GM21515 (cell line): ENCODE measurements at regions not wholly inside any gene's neighbourhood (a gene's known extent, or its start where the extent isn't known, plus 50 kb on each side); places are given as distances from the start of the nearest gene placed in this dataset.
"Not testable (repeated sequence)": the region's sequence is repeated elsewhere in the genome, so short reads cannot be mapped to it uniquely, and the experiment has no call there.

ENCODE experiments used
- ATAC-seq: cut with Tn5 transposase; IDR thresholded peaks from one replicate; pipeline ENCODE4 v1.9.1; 2021; ENCODE audit not compliant: unreplicated experiment

- no peak for ATAC-seq
Measured at GRCh38 chr7:24428676-24429075, 144.6 kb upstream of the PALS2 start.

GRCh38 chr7:24432677-24433076, 140.6 kb upstream of the PALS2 start:
- no peak for ATAC-seq

- ATAC-seq, result no peak
Measured at GRCh38 chr7:24434972-24435371, 138.3 kb upstream of the PALS2 start.

- no peak for ATAC-seq
Measured at GRCh38 chr7:24436131-24436920, 136.9 kb upstream of the PALS2 start.

GRCh38 chr7:24438232-24438631, 135.0 kb upstream of the PALS2 start:
- no peak for ATAC-seq

DNA sequence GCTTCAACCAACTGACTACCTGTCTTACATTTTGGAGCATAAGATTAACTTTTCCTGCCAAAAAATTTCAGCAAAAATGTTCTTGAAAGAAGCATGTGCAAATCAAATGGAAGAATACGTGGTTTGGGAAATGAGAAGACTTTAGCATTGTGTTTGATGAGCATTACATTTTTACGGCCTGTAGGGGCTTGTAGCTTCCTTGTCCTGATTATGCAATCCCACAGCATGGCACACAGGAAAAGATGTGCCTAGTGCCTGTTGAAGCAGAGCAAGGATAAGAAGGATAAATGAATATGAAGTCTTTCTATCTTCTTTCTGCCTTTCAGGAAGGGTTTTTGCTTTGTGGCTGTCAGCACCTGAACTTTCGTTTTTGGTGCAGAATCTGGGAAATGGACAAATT, 134.1 kb upstream of the PALS2 start:
- not testable (repeated sequence) for ATAC-seq

GRCh38 chr7:24440892-24441291, 132.4 kb upstream of the PALS2 start:
- no peak for ATAC-seq

GRCh38 chr7:24441314-24442027, 131.8 kb upstream of the PALS2 start:
- peak; percentile 68 for ATAC-seq

- ATAC-seq, result peak; percentile 19
Measured at GRCh38 chr7:24442170-24442777, 131.0 kb upstream of the PALS2 start.

- no peak for ATAC-seq
Measured at GRCh38 chr7:24444666-24445440, 128.4 kb upstream of the PALS2 start.

GRCh38 chr7:24448038-24448437, 125.2 kb upstream of the PALS2 start:
- no peak for ATAC-seq

- not testable (repeated sequence) for ATAC-seq
Measured at GRCh38 chr7:24449416-24449815, 123.8 kb upstream of the PALS2 start.

- ATAC-seq, result peak; percentile 72
Measured at GRCh38 chr7:24455813-24456525, 117.3 kb upstream of the PALS2 start.

DNA sequence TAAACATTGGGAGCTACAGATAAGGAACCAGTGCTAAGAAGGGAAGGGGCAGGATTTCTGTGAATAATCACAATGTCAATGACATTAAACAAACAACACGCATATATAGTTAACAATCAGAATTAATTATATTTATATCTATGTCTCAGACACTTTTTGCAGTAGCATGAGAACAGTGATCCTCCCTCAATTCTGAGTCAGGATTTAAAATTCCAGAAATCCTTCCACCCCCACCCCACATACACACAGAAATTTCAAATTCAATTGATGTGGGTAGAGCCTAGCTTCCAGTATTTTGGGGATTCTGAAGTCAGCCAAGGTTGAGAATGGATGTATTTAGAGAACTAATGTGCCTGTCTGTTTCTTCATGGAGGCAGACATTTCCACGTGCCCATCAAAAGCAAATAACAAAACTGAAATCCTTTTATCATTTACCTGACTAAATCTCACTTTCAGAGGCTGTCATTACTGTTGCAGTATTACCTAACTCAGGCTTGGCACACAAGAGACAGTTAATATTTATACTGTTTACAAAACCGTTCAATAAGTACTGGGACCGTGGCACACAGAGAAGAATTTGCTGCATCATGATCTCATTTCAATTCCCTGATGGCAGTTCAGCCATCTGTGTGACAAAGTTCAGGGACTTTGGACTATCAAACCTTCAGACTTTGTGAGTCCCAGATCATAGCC, 116.6 kb upstream of the PALS2 start:
- no peak for ATAC-seq

DNA sequence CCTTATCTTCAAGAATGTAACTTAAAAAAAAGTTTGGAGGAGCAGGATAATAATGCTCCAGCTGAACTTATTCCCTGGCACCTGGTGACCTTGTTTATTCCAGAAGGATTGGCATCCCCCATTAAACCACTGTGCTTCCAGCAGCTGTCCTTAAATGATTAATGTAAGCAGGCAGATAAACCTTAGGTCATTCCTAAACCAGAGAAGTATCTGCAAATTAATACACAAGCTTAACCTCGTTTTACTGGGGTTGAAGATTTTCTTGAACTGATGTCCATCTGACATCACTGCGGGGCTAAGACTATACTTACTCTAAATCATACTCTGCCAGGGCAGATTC, 116.1 kb upstream of the PALS2 start:
- no peak for ATAC-seq

- ATAC-seq, result no peak
Measured at GRCh38 chr7:24462117-24462516, 111.1 kb upstream of the PALS2 start.

DNA sequence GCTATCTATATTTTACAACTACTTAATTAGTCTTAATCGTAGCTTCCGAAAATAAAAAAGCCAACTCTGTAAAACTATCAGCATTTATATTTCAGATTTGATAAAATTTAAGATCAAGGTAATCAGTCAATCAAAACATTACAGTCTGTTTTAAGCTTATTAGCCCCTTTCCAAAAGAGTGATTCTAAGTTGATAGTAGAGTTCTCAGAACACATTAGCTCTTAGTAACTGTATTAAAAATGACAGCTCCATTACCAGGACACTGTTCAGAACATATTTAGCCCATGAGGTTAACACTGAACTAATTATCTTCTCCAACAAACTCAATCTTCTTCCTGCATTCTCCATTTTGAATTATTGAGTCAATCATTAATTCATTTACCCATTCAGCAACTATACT, 110.3 kb upstream of the PALS2 start:
- ATAC-seq, result no peak

DNA sequence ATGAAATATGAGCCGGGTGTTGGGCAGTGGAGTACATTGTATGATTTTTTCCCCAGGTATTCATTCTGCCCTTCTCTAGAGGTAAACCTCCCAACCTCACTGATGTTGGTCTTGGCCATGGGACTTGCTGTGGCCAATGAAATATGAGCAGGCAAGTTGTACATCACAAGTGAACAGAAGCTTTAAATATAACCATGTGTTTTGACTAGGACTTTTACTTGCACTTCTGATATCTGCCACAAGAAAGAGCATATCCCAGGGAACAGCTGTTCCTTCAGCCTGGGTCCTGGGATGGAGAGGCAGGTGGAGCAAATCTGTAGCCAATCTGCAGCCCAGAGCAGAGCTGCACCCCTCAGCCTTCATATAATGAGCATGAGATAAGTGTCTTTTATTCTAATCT, 109.8 kb upstream of the PALS2 start:
- no peak for ATAC-seq

- no peak for ATAC-seq
Measured at GRCh38 chr7:24464861-24465260, 108.4 kb upstream of the PALS2 start.

DNA sequence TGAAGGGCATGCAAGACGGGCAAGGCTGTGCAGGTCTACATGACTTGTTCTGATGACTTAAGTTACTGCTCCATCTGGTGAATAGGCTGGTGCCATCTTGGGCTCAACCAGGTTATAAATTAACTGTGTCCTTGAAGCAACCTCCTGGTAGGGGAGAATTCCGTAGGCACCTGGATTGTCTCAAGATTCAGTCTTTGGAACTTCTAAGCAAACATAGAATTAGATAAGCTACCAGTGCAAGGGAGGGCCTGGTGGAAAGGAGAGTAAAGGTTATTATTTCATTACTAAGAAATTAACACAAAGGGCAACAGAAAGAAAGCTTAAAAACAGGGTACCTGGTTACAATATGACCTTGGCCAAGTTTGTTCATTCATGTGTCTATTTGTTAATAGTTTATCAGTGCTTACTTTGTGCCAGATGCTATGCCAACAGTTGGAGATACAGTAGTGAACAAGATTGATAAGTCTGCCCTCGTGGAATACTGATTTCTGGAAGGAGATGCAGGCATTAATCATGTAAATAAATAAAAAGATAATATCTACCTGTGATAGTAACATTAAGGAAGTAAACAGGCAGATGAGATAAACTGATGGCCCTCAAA, 107.0 kb upstream of the PALS2 start:
- no peak for ATAC-seq
